GM13977 (cell line): ENCODE measurements at regions not wholly inside any gene's neighbourhood (a gene's known extent, or its start where the extent isn't known, plus 50 kb on each side); places are given as distances from the start of the nearest gene placed in this dataset.

Experiments used
- DNase-seq: peaks from one replicate; pipeline ENCODE4 v3.0.0; 2012; ENCODE audit warnings: low spot score
- CTCF ChIP-seq: IDR thresholded peaks from 2 replicates; pipeline ENCODE4 v1.5.1; 2012; ENCODE audit warnings: mild to moderate bottlenecking, control low read depth; ENCODE audit not compliant: insufficient read depth; ENCODE audit errors: extremely low read depth, missing control alignments
- in situ Hi-C: fragments of 300-500 bp; cut with MboI; formaldehyde crosslinking; loops from one replicate; pipeline ENCODE4 v1.12.0; 2022; ENCODE audit warnings: low sequenced_read_pairs, low pct_unique_long_range_greater_than_20kb, mixed read lengths, inconsistent platforms; ENCODE audit not compliant: unreplicated experiment

GRCh38 chr1:36576551-36577110, 93.9 kb upstream of the CSF3R start:
- no peak for DNase-seq
- no peak for TF ChIP-seq CTCF
- in situ Hi-C loops: no loop called here

GRCh38 chr1:36576118-36576517, 93.4 kb upstream of the CSF3R start:
- peak; percentile 84 for DNase-seq
- in situ Hi-C loops: no loop called here
- peak; percentile 87 for TF ChIP-seq CTCF

- no peak for TF ChIP-seq CTCF
- in situ Hi-C loops: no loop called here
- no peak for DNase-seq
These were observed 90.7 kb upstream of the CSF3R start for GRCh38 chr1:36573445-36573844.

GRCh38 chr1:36572906-36573305, 90.2 kb upstream of the CSF3R start:
- in situ Hi-C loops: no loop called here
- no peak for DNase-seq

GRCh38 chr1:36572142-36572715, 89.5 kb upstream of the CSF3R start:
- in situ Hi-C loops: no loop called here
- no peak for DNase-seq
- no peak for TF ChIP-seq CTCF

More at GRCh38 chr1:36572906-36573305, 90.2 kb upstream of the CSF3R start:
- TF ChIP-seq CTCF: no peak

GRCh38 chr1:36571106-36571505, 88.4 kb upstream of the CSF3R start:
- TF ChIP-seq CTCF: no peak
- in situ Hi-C loops: no loop called here
- DNase-seq: no peak
